ENCODE measurements at regions not wholly inside any gene's neighbourhood (a gene's known extent, or its start where the extent isn't known, plus 50 kb on each side); places are given as distances from the start of the nearest gene placed in this dataset.

DNA sequence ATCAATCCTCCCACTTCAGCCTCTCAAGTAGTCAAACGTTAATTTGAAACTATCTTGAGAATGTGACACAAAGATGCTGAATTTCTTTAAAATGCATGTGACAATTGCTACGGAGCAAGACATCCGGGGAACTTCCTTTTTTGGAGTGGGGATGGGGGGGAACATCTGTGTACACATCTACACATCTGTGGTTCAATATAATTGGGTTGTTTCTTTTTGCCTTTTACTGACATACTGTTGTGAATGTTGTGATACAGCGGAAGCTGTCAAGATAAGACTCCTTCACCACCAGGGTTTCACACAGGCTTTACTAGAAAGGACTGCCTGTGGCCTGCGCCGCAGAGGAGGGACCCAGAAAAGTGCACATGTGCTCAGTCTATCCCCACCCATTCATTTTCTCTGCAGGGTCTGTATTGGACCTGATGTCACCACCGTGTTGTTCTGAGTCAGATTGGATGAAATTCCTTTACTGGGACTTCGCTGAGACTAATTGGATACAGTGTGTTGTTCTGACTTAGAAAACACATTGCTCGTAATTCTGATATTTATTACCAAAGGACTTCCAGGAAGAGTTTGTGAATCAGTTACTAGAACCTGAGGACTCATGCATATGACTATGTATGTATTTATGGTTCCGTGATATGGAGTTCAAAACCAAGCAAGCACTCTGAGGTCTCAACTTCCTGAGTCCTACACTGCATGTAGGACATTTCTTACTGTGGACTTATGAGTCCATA is 98.7 kb upstream of the SGK1 start:
- Histone ChIP-seq H3K4me3 (ENCODE audit: extremely low read depth in 1 of 4, insufficient read depth in 2 of 4, low read depth in 3 of 4, low read length in 4 of 4) (no peak overlapping the region), H3K4ac (replicated peaks; ENCODE audit: insufficient read length, low read depth, low read length) (no peak overlapping the region), H3K27me3 (replicated peaks in 1 of 4; ENCODE audit: control insufficient read depth in 3 of 4, extremely low read depth in 1 of 4, insufficient read depth in 3 of 4, low read length in 3 of 4) (no peaks in the 10 kb centered on the region), H2BK5ac (ENCODE audit: low read depth, low read length) (no peak overlapping the region), H3K23ac (ENCODE audit: insufficient read length) (no peak overlapping the region), H3K79me1 (ENCODE audit: low read depth, low read length) (no peaks in the 10 kb centered on the region), H3K9me3 (ENCODE audit: insufficient read depth in 2 of 2, low read depth in 1 of 2, low read length in 1 of 2) (peaks cover 14 to 19% of the 10 kb centered on the region in 2 experiments), H2AK5ac (ENCODE audit: low read depth, low read length) (no peak overlapping the region), H3K9ac (replicated peaks in 1 of 4; ENCODE audit: extremely low read depth in 1 of 4, low read depth in 3 of 4, low read length in 3 of 4) (no peak overlapping the region), H2BK15ac (ENCODE audit: low read length) (no peak overlapping the region), H3K23me2 (ENCODE audit: low read depth, low read length) (no peaks in the 10 kb centered on the region), H3K27ac (ENCODE audit: low read depth, low read length) (no peak overlapping the region), H3K14ac (ENCODE audit: insufficient read length) (no peak overlapping the region), H3K18ac (ENCODE audit: extremely low read depth, low read length) (no peak overlapping the region), H4K8ac (ENCODE audit: extremely low read depth, insufficient read depth, low read length) (no peak overlapping the region), H2AFZ (ENCODE audit: low read length) (no peak overlapping the region), H4K20me1 (replicated peaks in 1 of 2; ENCODE audit: control insufficient read depth in 1 of 2, insufficient read depth in 2 of 2, low read length in 2 of 2) (no peaks in the 10 kb centered on the region), H3K36me3 (ENCODE audit: control insufficient read depth in 2 of 4, insufficient read depth in 4 of 4, low read length in 3 of 4) (no peaks in the 10 kb centered on the region), H3K56ac (replicated peaks; ENCODE audit: insufficient read length, low read depth, low read length) (no peak overlapping the region), H3K4me2 (ENCODE audit: insufficient read depth in 1 of 2, low read depth in 2 of 2, low read length in 2 of 2) (no peak overlapping the region), H2BK120ac (replicated peaks; ENCODE audit: low read depth, low read length) (no peak overlapping the region), H4K91ac (replicated peaks; ENCODE audit: insufficient read length, low read length) (no peak overlapping the region), H2BK12ac (ENCODE audit: low read depth, low read length) (no peak overlapping the region), H4K5ac (ENCODE audit: insufficient read length, low read depth, low read length) (no peak overlapping the region), H3K79me2 (ENCODE audit: control insufficient read depth in 1 of 2, insufficient read depth in 2 of 2, low read length in 2 of 2) (no peaks in the 10 kb centered on the region), H2BK20ac (ENCODE audit: low read length) (no peak overlapping the region), H3K4me1 (replicated peaks in 1 of 4; ENCODE audit: control insufficient read depth in 3 of 4, insufficient read depth in 4 of 4, low read length in 3 of 4) (no peaks in the 10 kb centered on the region)
- ChIA-PET POLR2A (ENCODE audit: partially characterized antibody) (no interaction called here), CTCF (ENCODE audit: partially characterized antibody) (interaction anchor here (1.0 kb wide), 1 partner anchor 11 kb away, joined by 3 read pairs; no protein-coding TSS in a partner anchor)
- DNase-seq (ENCODE audit: low read depth in 1 of 2, low spot score in 2 of 2) (no peak), FAIRE-seq (no peak)
- 88% methylated on average over 10 of the region's 10 CpGs; no CpG with 5 or more reads in 1 of the 2 experiments for WGBS, 2 experiments (ENCODE audit: extremely low coverage in 1 of 2, insufficient coverage in 1 of 2, insufficient read length in 1 of 2, insufficient replicate concordance in 2 of 2, low coverage in 1 of 2, low lambda C conversion rate in 2 of 2, missing lambda C conversion rate in 1 of 2)
- no peak for TF ChIP-seq PHF8 (conservative IDR thresholded peaks at IDR 0.05; ENCODE audit: low read depth, low read length)
- TF ChIP-seq KDM5A (IDR thresholded peaks at IDR 0.05; ENCODE audit: low read length) = no peak
- TF ChIP-seq JUND (IDR thresholded peaks at IDR 0.05; ENCODE audit: low read length) = no peak
- TF ChIP-seq RFX5 (IDR thresholded peaks at IDR 0.05; ENCODE audit: borderline replicate concordance, low read depth, low read length) = no peak
- no peak for TF ChIP-seq CTBP2 (IDR thresholded peaks at IDR 0.05; ENCODE audit: borderline replicate concordance, insufficient read depth, insufficient read length, low read length)
- no peak for TF ChIP-seq NANOG (IDR thresholded peaks at IDR 0.05; ENCODE audit: insufficient read depth, low read depth, low read length, poor library complexity, severe bottlenecking)
- TF ChIP-seq CHD1 (IDR thresholded peaks at IDR 0.05; ENCODE audit: low read depth, low read length) = no peak
- no peak for TF ChIP-seq TAF7 (optimal IDR thresholded peaks at IDR 0.05; ENCODE audit: borderline replicate concordance, low read depth, low read length)
- TF ChIP-seq ATF2 (IDR thresholded peaks at IDR 0.05; ENCODE audit: low read length) = no peak
- no peak for TF ChIP-seq RBBP5 (IDR thresholded peaks at IDR 0.05; ENCODE audit: borderline replicate concordance, low read depth, low read length)
- TF ChIP-seq RAD21 (IDR thresholded peaks at IDR 0.05 in 1 of 2, conservative IDR thresholded peaks at IDR 0.05 in 1 of 2; ENCODE audit: low read depth in 2 of 2, low read length in 2 of 2) = no peak
